Testis (tissue), 2 donors: ENCODE measurements at regions not wholly inside any gene's neighbourhood (a gene's known extent, or its start where the extent isn't known, plus 50 kb on each side); places are given as distances from the start of the nearest gene placed in this dataset.

Experiments
- POLR2A ChIP-seq: fragments of 450-650 bp; IDR thresholded peaks from one replicate; pipeline ENCODE4 v1.6.1; 2017; ENCODE audit warnings: antibody characterized with exemption, mild to moderate bottlenecking, moderate library complexity
- TF ChIP-seq, protein P1 (sequence below), 3 experiments: fragments of 450-650 bp in 2 of 3; fragments of 200-600 bp in 1 of 3; sonication (generic) in 1 of 3; IDR thresholded peaks; one replicate each; pipeline ENCODE4 v1.5.1; 2016 to 2019; ENCODE audit warnings: antibody characterized with exemption in 3 of 3, mild to moderate bottlenecking in 2 of 3, moderate library complexity in 1 of 3

GRCh38 chr10:69732826-69733150 is 68.9 kb upstream of the COL13A1 start:
- TF ChIP-seq, protein P1, sequence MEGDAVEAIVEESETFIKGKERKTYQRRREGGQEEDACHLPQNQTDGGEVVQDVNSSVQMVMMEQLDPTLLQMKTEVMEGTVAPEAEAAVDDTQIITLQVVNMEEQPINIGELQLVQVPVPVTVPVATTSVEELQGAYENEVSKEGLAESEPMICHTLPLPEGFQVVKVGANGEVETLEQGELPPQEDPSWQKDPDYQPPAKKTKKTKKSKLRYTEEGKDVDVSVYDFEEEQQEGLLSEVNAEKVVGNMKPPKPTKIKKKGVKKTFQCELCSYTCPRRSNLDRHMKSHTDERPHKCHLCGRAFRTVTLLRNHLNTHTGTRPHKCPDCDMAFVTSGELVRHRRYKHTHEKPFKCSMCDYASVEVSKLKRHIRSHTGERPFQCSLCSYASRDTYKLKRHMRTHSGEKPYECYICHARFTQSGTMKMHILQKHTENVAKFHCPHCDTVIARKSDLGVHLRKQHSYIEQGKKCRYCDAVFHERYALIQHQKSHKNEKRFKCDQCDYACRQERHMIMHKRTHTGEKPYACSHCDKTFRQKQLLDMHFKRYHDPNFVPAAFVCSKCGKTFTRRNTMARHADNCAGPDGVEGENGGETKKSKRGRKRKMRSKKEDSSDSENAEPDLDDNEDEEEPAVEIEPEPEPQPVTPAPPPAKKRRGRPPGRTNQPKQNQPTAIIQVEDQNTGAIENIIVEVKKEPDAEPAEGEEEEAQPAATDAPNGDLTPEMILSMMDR (IDR thresholded peaks at IDR 0.05): no peak
- TF ChIP-seq POLR2A: no peak
